Left ventricle myocardium superior (tissue), 1 donor: ENCODE measurements at regions not wholly inside any gene's neighbourhood (a gene's known extent, or its start where the extent isn't known, plus 50 kb on each side); places are given as distances from the start of the nearest gene placed in this dataset.

Experiments used
- ATAC-seq: fragments of 200-7000 bp; cut with Tn5 transposase; one replicate; pipeline ENCODE4 v1.9.1; 2020; ENCODE audit warnings: mild to moderate bottlenecking, moderate library complexity
- DNase-seq: peaks from one replicate; pipeline ENCODE4 v3.0.0-alpha.2; 2020
- intact Hi-C: fragments of 100-400 bp; cut with micrococcal nuclease; formaldehyde crosslinking; loops from one replicate; pipeline ENCODE4 v1.11.0; 2022
- donor health status: DM: no; HTN: yes; CAD: no; lungs with severe emphysema.

- intact Hi-C loops: no loop called here
- no peak for ATAC-seq
- no peak for DNase-seq
These were observed 646.1 kb upstream of the PCDH20 start for GRCh38 chr13:62061751-62062150.

DNA sequence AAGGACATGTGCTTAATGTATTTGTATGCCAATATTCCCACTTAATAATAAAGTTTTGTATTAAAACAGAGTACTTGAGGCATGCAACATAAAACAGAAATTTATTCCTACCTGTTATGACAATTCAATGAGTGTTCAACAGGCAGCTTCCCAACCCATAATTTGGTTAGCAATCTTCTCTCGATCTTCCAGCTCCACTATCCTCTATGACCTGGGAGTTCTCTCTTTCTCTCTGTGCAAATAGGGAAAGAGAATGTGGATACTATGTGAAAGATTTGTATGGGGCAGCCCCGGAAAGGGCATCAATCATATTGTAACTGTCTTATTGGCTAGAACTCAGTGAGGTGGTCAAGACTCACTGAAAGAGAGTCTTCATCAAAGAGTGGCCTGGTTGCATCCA, 644.9 kb upstream of the PCDH20 start:
- intact Hi-C loops: no loop called here
- ATAC-seq: no peak
- no peak for DNase-seq

- ATAC-seq: no peak
- intact Hi-C loops: no loop called here
- no peak for DNase-seq
These were observed 641.6 kb upstream of the PCDH20 start for GRCh38 chr13:62057286-62057685.

DNA sequence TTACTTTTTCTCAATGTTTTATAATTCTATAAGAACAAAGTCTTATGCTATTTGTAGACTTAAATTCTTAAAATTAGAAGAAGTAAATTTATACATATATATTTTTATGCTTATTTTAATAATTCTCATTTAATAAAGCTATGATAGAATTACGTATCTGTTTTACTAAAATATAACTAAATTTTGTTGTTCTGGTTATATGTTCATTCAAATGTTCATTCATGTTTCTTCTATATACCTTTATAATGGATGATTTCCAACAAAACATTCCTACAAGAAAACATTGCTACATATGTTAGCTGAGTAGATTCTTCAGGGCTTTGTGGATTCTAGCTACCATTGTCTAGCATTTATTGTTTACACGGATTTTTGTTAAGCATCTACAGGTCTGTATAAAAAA, 634.3 kb upstream of the PCDH20 start:
- DNase-seq (no peak), ATAC-seq (no peak)
- intact Hi-C loops: no loop called here

GRCh38 chr13:62046512-62046911, 630.9 kb upstream of the PCDH20 start:
- DNase-seq (no peak), ATAC-seq (no peak)
- intact Hi-C loops: no loop called here

GRCh38 chr13:62043600-62043999, 628.0 kb upstream of the PCDH20 start:
- DNase-seq (no peak), ATAC-seq (no peak)
- intact Hi-C loops: no loop called here

- DNase-seq (no peak), ATAC-seq (no peak)
- intact Hi-C loops: no loop called here
These were observed 625.2 kb upstream of the PCDH20 start for GRCh38 chr13:62040806-62041205.

DNA sequence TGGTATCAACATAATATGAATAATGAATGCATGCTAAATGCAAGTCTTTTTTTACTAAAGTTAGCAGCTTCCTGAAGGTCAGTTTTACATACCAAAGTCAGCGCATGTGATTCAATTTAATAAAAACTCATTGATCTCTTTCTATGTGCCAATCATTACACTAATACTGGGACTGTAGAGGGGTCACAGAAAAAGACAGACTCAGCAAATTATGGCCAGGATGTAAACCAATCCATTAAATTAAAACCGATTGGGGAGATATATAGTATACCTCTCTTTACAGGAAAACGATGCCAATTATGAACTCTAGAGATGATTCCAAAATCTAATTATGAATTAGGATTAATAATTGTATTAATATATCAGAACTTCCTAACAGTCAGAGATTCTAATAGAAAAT, 624.4 kb upstream of the PCDH20 start:
- intact Hi-C loops: no loop called here
- no peak for DNase-seq
- ATAC-seq: no peak

DNA sequence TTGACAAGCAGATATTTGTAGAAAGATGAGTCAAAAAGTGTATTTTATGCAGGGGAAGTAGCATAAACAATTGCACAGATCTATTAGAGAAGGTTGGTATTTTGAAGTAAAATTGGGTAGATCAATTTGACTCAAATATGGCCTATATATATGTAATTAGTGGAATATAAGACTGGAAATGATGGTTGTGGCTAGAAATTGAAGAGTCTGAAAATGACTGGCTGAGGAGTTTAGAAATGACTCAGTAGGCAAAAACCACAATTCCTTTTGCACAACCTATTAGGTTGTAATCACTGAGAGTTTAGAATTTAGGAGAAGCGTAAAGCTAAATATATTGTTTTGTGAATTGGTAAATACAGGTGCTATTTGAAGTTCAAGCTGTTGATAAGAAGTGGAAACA, 622.6 kb upstream of the PCDH20 start:
- DNase-seq: no peak
- intact Hi-C loops: no loop called here

DNA sequence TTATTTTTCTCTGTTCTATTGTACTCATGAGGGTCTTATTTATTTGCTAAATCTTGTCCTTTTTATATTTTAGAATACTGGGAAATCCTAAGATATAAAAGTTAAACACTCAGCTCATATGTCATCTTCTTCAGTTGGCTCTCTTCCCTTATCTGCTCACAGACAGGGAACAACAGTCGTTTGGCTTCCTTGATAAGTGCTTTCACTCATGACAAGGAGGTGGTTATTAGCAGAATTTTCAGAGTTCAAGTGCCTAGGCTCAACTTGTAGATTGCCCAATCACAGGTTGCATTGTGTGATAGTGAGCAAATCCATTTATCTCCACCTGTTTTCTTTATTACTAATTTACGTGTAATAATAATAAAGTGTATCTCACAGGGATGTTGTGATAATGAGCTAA, 620.3 kb upstream of the PCDH20 start:
- intact Hi-C loops: no loop called here
- DNase-seq (no peak), ATAC-seq (no peak)

More for the DNA sequence above, 622.6 kb upstream of the PCDH20 start:
- ATAC-seq: no peak

- DNase-seq (no peak), ATAC-seq (no peak)
- intact Hi-C loops: no loop called here
These were observed 618.3 kb upstream of the PCDH20 start for GRCh38 chr13:62033934-62034333.

DNA sequence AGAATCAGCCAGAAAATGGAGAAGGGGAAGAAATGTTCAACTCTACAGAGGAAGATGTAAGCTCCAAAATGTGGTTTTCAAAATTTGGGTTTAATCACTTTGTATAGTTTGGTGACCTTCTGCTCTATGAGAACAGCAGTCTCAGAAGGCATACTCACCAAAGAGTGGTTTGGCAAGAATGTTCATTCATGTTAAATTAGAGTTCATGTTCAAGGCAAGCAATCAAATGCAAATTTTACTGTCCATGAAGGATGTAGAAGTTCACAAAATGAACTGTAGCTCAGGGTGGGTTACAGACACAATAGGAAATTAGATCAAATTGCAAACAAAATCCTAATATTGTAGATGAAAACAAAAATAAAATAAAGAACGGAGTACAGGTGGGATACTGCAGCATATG, 606.7 kb upstream of the PCDH20 start:
- intact Hi-C loops: no loop called here
- DNase-seq: no peak
- ATAC-seq: no peak

DNA sequence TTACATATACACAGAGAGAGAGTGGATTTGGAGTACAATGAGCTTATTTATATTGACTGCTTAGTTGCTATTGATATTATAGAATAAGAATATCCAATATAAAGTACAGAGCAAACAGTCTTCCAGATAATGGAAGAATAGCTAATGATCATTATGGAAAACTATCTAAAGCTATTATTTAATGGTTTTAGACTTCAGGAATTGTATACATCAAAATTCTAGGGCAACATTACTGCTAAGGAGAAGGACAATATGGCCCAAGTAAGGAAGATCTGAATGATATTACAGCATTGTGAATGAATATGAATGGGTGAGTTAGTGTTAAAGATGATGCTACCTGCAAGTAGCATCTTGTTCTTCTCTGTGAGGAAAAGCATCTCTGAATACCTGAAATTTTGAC, 604.2 kb upstream of the PCDH20 start:
- intact Hi-C loops: no loop called here
- DNase-seq (no peak), ATAC-seq (no peak)

DNA sequence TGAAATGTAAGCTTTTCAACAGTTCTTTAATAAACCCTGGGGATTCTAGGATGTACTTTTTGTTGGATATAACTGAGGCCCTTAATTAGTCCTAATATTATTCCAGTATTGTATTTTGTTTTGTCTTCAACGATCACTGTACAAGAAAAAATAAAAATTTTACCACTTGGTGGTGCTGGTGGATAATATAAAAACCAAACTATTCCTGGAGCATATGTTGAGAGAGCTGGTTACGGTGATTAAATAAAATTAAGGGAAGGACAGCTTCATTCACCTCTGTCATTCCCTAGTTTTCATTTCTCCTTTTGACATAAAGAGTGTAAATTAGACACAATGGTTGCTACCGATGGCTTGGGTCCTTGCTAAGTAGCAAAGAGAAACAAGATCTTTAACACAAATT, 598.6 kb upstream of the PCDH20 start:
- intact Hi-C loops: no loop called here
- DNase-seq (no peak), ATAC-seq (no peak)

GRCh38 chr13:62003452-62003851, 587.8 kb upstream of the PCDH20 start:
- ATAC-seq: no peak

GRCh38 chr13:61994174-61994573, 578.5 kb upstream of the PCDH20 start:
- no peak for DNase-seq
- intact Hi-C loops: no loop called here
- ATAC-seq: no peak

More at GRCh38 chr13:62003452-62003851, 587.8 kb upstream of the PCDH20 start:
- DNase-seq: no peak
- intact Hi-C loops: no loop called here

DNA sequence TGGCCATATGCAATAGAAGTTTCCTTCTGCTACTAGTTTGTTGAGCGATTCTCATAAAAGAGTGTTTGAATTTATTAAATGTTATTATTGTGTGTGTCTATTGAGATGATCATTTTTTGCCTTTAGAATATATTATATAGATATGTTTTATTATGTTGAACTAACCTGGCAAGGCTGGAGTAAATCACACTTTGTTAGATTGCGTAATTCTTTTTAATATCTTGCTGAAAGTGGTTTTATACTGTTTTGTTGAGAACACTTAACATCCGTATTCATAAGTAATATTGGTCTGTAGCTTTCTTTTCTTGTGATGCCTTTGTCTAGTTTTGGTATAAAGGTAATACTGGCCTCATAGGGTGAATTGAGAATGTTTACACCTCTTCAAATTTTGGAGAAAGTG, 574.3 kb upstream of the PCDH20 start:
- ATAC-seq (no peak), DNase-seq (no peak)
- intact Hi-C loops: no loop called here

- intact Hi-C loops: no loop called here
- ATAC-seq (no peak), DNase-seq (no peak)
These were observed 573.2 kb upstream of the PCDH20 start for GRCh38 chr13:61988810-61989209.

DNA sequence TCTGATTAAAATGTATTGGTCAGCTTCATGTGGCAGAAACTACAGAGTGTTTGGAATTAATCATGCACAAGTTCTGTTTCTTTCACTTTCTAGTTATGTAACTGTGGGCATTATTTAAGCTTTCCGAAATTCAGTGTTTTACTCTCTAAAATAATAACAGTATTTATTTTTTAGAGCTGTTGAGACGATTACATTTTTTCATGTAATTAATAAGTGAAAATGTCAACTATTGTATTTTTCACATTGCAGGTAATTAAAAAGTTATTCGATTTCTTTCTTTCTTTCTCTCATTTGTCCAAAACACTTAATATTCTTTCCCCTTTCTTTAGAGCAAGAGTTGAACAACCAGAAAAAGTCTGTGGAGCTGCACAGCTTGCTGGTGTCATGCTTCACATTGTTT, 559.4 kb upstream of the PCDH20 start:
- DNase-seq: no peak
- no peak for ATAC-seq
- intact Hi-C loops: no loop called here

- intact Hi-C loops: no loop called here
- ATAC-seq: no peak
- no peak for DNase-seq
These were observed 550.1 kb upstream of the PCDH20 start for GRCh38 chr13:61965756-61966155.

GRCh38 chr13:61960981-61961380, 545.3 kb upstream of the PCDH20 start:
- ATAC-seq: no peak
- DNase-seq: no peak
- intact Hi-C loops: no loop called here

GRCh38 chr13:61954092-61954491, 538.4 kb upstream of the PCDH20 start:
- DNase-seq: no peak
- intact Hi-C loops: no loop called here
- no peak for ATAC-seq
